Stimulated activated CD4-positive, alpha-beta T cell treated with anti-CD3 and anti-CD28 coated beads, Interleukin-1b, Interleukin-23, amount 100 ng/mL, for 4 hours (primary cell): ENCODE measurements at regions not wholly inside any gene's neighbourhood (a gene's known extent, or its start where the extent isn't known, plus 50 kb on each side); places are given as distances from the start of the nearest gene placed in this dataset.

ENCODE experiments used
- DNase-seq, 2 donors: peaks; one replicate each; pipeline ENCODE4 v3.0.0-alpha.2; 2020; ENCODE audit warnings: low read depth in 2 of 2

- no peak for DNase-seq
Measured at GRCh38 chr10:130820880-130821482, 490.5 kb downstream of the TCERG1L start.

DNA sequence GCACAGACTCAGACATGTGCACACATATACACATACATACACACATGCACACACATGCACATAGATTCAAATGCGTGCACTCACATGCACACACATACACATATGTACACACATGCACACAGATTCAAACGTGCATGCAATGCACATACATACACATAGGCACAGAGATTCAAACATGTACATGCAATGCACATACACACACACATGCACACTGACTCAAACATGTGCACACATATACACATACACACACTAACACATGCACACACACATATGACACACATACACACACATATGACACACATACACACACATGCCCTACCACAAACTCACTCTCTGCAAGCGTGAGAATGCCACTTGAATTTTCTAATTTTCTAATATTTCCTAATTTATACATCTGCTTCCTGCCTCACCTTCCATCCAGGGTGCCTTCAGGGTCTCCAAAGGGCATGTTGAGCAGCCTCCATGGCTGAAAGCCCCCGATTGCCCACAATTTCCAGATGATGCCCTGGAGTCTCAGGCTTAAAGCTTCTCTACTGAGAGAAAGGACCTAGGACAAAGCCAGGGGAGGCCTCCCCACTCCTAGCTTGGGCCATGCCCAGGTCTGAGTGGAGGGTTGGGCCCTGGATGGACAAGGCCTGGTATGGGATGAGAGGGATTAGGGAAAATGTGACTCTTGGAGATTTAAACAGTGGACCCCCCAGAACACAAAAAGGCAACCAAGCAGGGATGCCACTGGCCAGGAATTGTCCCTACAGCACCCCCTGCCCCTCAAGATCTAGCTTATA is 487.1 kb downstream of the TCERG1L start:
- no peak for DNase-seq

- DNase-seq: no peak
Measured at GRCh38 chr10:130833596-130833995, 477.9 kb downstream of the TCERG1L start.

- DNase-seq: no peak
Measured at GRCh38 chr10:130834170-130834569, 477.4 kb downstream of the TCERG1L start.

GRCh38 chr10:130834573-130834972 is 476.9 kb downstream of the TCERG1L start:
- no peak for DNase-seq

DNA sequence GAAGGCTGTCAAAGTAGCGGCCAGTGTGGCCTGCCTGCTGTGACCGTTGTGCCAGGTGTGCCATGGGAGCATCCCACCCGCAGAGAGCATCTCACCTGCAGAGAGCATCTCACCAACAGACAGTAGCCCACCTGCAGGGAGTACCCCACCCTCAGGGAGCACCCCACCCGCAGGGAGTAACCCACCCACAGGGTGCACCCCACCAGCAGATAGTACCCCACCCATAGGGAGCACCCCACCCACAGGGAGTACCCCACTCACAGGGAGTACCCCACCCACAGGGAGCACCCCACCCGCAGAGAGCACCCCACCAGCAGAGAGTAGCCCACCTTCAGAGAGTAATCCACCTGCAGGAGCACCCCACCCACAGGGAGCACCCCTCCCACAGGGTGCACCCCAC is 476.5 kb downstream of the TCERG1L start:
- no peak for DNase-seq

GRCh38 chr10:130836344-130836743 is 475.2 kb downstream of the TCERG1L start:
- no peak for DNase-seq

DNA sequence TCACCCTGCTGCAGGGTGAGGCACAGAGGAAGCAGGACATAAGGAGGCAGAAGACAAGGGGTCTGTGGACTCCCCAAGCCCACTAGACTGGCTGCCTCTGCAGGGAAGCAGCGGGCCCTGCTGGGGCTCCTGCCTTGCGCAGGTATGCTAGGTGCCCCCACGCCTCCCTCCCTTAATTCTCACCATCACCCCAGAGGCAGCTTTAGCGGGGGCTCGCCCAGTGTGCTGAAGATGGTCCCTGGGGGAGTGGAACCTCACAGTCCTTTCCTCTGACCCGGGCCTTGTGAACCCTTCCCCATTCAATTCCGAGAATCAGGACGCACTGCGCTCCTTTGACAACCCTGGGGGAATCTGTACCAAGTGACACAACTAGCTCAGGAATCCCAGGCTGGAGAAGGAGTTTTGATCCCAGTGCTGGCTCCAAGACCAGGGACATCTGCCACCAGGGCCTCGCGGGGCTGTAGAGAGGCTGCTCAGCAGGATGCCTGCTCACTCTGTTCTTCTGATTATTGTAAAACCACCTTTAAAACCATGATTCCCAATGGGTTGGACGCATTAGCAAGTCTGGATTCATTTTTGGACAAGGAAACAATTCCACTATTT is 468.4 kb downstream of the TCERG1L start:
- no peak for DNase-seq

DNA sequence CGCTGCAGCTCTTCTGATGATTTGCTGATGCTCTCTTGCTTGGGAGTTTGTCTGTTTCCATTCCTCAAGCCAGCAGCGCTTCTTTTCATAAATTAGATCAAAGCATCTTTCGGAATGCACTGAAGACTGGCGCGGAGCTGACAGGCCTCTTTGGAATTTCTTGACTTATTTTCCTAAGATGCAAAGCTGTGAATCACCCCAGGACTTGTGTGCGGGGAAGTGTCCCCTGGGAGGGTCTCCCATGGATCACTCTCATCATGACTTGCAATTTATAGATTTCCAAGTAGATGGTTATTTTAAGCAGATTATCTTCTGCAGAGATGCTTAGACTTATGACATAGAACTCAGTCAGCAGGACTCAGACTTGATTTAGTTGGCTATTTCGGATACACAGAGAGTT is 467.2 kb downstream of the TCERG1L start:
- DNase-seq: no peak

- DNase-seq: no peak
Measured at GRCh38 chr10:130847170-130847569, 464.4 kb downstream of the TCERG1L start.

- no peak for DNase-seq
Measured at GRCh38 chr10:130848855-130849254, 462.7 kb downstream of the TCERG1L start.

- DNase-seq: no peak
Measured at GRCh38 chr10:130854151-130854550, 457.4 kb downstream of the TCERG1L start.

DNA sequence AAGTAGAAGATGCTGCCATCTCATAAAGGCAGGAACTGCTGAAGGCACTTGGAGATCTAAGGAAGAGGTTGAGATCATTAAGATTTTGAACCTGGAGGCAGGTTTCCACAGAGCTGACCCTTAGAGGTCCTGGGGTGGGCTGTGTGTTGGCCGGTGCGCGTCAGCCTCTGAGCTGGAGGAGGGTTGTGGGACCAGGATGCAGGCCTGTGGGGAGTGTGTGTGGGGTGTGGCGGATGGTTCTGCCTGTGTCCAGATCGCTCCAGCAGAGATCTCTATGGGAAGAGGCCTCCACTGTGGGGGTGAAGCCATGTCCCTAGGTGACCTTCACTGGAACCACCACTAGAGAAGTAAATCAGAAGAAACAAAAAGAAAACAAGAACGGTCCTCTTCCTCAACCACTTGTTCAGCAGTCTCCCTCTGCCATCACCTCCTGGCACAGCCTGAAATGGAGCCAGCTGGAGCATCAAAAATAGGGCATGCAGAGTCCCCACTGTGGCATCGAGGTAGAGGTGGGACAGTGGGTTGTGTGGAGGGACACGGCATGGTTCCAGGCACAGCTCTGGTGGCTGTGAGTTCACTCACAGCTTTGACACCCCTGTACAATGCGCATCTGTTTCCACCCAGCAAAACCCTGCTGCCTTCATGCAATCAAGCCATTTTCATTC is 453.8 kb downstream of the TCERG1L start:
- DNase-seq: no peak

GRCh38 chr10:130858626-130859025 is 452.9 kb downstream of the TCERG1L start:
- DNase-seq: no peak

DNA sequence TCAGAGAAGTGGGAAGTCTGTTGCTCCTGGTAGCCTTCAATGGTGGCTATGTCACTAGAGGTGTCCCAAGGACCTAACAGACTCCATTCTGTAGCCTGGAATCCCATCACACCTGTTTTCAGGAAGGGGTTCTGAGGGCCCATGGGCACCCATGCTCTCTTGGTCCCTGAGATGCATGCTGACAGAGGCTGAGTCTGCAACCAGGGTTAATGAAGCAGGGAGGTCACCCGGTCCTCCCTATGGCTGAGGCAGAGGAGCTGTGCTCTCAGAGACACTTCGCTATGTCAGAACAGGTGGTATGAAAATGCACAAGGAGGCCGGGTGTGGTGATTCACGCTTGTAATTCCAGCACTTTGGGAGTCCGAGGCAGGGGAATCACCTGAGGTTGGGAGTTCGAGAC is 452.1 kb downstream of the TCERG1L start:
- DNase-seq: no peak

GRCh38 chr10:130862122-130862521 is 449.4 kb downstream of the TCERG1L start:
- no peak for DNase-seq

DNA sequence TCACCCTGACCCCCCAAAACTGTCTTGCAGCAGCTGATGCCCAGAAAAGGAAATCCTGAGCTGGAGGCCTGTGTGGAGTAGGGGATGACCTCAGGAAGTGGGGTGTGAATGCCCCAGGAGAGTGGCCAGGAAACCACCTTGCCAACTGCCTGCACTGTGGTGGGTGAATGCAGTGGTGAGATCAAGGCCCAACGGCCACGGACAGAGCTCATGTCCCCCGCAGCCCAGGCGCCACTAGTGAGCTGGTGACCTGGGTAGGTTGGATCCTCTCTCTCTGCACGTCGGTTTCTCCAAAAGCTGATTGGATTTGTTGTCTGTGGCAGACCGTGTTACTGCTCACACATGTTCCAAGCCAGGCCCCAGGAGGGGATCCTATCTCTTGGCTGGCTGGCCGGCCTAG is 448.9 kb downstream of the TCERG1L start:
- no peak for DNase-seq

- no peak for DNase-seq
Measured at GRCh38 chr10:130863044-130863443, 448.5 kb downstream of the TCERG1L start.

DNA sequence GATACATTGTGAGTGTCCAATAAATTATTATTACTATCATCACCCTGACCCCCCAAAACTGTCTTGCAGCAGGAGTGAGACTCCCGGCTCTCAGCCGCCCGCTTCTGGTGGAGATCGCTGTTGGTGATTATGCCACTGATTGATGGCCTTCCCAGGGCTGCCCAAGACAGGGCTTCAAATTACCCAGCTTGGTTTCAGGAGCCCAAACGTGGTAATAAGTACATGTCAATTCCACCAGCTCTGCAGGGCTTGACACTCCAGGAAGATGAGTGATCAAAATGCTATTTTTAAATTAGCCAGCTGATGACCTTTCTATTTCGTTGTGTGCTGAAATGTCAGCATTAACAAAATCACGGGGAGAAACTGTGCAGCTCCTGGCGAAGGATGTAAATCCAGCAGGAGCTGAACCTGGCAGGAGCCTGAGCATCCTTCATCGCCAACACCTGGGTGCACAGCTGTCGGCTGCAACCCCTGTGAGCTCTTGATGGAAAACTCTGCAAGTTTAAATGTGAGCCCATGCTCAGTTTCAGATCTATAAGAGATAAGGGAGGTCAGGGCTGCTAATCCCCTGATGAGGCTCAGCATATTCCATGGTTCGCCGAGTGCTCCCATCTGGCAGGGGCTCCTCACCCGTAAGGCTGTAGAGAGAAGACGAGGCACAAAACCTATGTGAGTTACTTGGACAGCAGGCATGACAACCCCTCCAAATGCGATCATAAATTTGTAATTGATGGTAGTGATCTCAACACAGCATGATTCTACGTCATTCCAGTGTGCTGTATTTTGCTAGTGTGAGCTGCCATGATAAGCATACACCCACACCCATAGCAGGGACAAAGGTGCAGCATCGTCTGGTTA is 446.3 kb downstream of the TCERG1L start:
- DNase-seq: no peak

- no peak for DNase-seq
Measured at GRCh38 chr10:130866857-130867256, 444.7 kb downstream of the TCERG1L start.

DNA sequence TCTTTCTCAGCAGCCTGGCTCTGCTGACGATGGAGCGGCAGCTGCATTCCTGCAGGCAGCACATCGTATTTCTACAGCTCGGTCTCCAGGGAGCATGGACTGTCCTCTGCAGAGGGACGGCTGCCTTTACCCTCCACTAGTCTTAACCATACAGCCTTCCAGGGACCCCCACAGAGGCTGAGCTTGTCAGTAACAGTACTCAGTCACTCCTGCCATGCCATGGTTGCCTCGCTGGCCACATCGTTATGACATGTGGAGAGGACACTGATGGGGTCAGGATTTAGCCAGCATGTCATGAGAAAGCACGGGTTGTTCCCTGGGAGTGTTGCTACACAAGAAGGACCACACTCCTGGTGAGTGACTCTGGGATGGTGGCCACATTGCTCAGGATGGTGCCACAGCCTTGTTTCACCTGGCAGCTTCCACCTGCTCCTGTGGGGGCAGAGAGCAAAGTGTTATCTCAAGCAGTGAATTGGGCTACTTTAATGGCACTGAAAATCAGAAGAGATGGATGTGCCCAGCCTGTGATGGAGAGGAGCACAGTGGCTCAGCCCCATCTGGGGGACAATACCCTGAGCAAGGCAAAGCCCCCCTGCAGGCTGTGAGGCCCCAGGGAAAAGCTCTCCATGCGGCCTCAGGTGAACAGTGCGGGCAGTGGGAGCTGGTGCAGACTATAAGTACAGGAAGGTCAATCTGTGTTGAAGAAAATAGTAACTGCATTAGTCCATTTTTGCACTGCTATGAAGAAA is 443.9 kb downstream of the TCERG1L start:
- DNase-seq: no peak
